Stomach (tissue), 4 donors: ENCODE measurements at regions not wholly inside any gene's neighbourhood (a gene's known extent, or its start where the extent isn't known, plus 50 kb on each side); places are given as distances from the start of the nearest gene placed in this dataset.

Experiments used
- POLR2A ChIP-seq, 4 donors: fragments of 450-650 bp; IDR thresholded peaks; one replicate each; pipeline ENCODE4 v1.6.1; 2016; ENCODE audit warnings: antibody characterized with exemption in 4 of 4, control low read depth in 2 of 4, mild to moderate bottlenecking in 1 of 4, moderate library complexity in 1 of 4
- TF ChIP-seq, protein P1 (sequence below), 7 experiments: fragments of 450-650 bp in 4 of 7; fragments of 200-600 bp in 3 of 7; sonication (generic) in 3 of 7; IDR thresholded peaks; one replicate each; pipeline ENCODE4 v1.5.1; 2016 to 2019; ENCODE audit warnings: antibody characterized with exemption in 7 of 7, control low read depth in 2 of 7, mild to moderate bottlenecking in 1 of 7

DNA sequence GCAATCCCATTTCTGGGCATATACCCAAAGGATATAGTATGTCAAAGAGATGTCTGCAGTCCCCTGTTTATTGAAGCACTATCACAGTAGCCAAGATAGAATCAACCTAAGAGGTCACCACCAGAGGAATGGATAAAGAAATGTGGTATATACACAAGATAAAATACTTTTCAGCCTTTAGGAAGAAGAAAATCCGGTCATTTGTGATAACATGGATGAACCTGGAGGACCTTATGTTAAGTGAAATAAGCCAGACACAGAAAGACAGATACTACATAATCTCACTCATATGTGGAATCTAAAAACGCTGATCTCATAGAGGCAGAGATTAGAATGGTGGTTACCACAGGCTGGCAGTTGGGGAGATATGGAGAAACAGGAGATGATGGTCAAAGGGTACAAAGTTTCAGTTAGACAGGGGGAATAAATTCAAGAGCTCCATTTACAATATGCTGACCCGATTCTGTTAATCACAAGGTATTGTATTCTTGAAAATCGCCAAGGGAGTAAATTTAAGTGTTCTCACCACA, 195.8 kb downstream of the MTHFS start:
- TF ChIP-seq, protein P1, sequence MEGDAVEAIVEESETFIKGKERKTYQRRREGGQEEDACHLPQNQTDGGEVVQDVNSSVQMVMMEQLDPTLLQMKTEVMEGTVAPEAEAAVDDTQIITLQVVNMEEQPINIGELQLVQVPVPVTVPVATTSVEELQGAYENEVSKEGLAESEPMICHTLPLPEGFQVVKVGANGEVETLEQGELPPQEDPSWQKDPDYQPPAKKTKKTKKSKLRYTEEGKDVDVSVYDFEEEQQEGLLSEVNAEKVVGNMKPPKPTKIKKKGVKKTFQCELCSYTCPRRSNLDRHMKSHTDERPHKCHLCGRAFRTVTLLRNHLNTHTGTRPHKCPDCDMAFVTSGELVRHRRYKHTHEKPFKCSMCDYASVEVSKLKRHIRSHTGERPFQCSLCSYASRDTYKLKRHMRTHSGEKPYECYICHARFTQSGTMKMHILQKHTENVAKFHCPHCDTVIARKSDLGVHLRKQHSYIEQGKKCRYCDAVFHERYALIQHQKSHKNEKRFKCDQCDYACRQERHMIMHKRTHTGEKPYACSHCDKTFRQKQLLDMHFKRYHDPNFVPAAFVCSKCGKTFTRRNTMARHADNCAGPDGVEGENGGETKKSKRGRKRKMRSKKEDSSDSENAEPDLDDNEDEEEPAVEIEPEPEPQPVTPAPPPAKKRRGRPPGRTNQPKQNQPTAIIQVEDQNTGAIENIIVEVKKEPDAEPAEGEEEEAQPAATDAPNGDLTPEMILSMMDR (IDR thresholded peaks at IDR 0.05): no peak
- TF ChIP-seq POLR2A (IDR thresholded peaks at IDR 0.05): no peak
